HG03469 (cell line): ENCODE measurements at regions not wholly inside any gene's neighbourhood (a gene's known extent, or its start where the extent isn't known, plus 50 kb on each side); places are given as distances from the start of the nearest gene placed in this dataset.

Experiments used
- ATAC-seq: cut with Tn5 transposase; IDR thresholded peaks from one replicate; pipeline ENCODE4 v1.9.1; 2021; ENCODE audit warnings: mild to moderate bottlenecking, moderate library complexity, moderate number of reproducible peaks; ENCODE audit not compliant: unreplicated experiment

- ATAC-seq: no peak
Observed at GRCh38 chr12:17550011-17550410, 540.0 kb downstream of the RERGL start.

- no peak for ATAC-seq
Observed at GRCh38 chr12:17540921-17541320, 549.1 kb downstream of the RERGL start.

GRCh38 chr12:17528394-17528793 lies 561.6 kb downstream of the RERGL start:
- ATAC-seq: no peak

- no peak for ATAC-seq
Observed at GRCh38 chr12:17527021-17527420, 563.0 kb downstream of the RERGL start.

GRCh38 chr12:17511369-17511768 lies 578.6 kb downstream of the RERGL start:
- no peak for ATAC-seq

GRCh38 chr12:17507336-17507735 lies 582.7 kb downstream of the RERGL start:
- ATAC-seq: no peak

GRCh38 chr12:17503742-17504141 lies 586.3 kb downstream of the RERGL start:
- no peak for ATAC-seq

- ATAC-seq: no peak
Observed at GRCh38 chr12:17489452-17489851, 600.5 kb downstream of the RERGL start.

- ATAC-seq: no peak
Observed at GRCh38 chr12:17478908-17479673, 610.9 kb downstream of the RERGL start.

GRCh38 chr12:17470460-17470859 lies 619.5 kb downstream of the RERGL start:
- no peak for ATAC-seq

- no peak for ATAC-seq
Observed at GRCh38 chr12:17459214-17459613, 630.8 kb downstream of the RERGL start.

GRCh38 chr12:17456486-17456885 lies 633.5 kb downstream of the RERGL start:
- no peak for ATAC-seq

- no peak for ATAC-seq
Observed at GRCh38 chr12:17438141-17438540, 651.9 kb downstream of the RERGL start.

- no peak for ATAC-seq
Observed at GRCh38 chr12:17416748-17417147, 673.2 kb downstream of the RERGL start.

- ATAC-seq: no peak
Observed at GRCh38 chr12:17414596-17414995, 675.4 kb downstream of the RERGL start.

- no peak for ATAC-seq
Observed at GRCh38 chr12:17411662-17412061, 678.3 kb downstream of the RERGL start.

- ATAC-seq: no peak
Observed at GRCh38 chr12:17388679-17389078, 701.3 kb downstream of the RERGL start.

- no peak for ATAC-seq
Observed at GRCh38 chr12:17383321-17383720, 706.7 kb downstream of the RERGL start.

GRCh38 chr12:17381211-17381610 lies 708.8 kb downstream of the RERGL start:
- no peak for ATAC-seq

GRCh38 chr12:17372508-17372907 lies 717.5 kb downstream of the RERGL start:
- ATAC-seq: no peak

GRCh38 chr12:17371491-17372215 lies 718.3 kb downstream of the RERGL start:
- ATAC-seq: no peak

- ATAC-seq: no peak
Observed at GRCh38 chr12:17370621-17371020, 719.4 kb downstream of the RERGL start.
